Left ventricle myocardium superior (tissue), 1 donor: ENCODE measurements at regions not wholly inside any gene's neighbourhood (a gene's known extent, or its start where the extent isn't known, plus 50 kb on each side); places are given as distances from the start of the nearest gene placed in this dataset.

Experiments used
- ATAC-seq: fragments of 200-7000 bp; cut with Tn5 transposase; one replicate; pipeline ENCODE4 v1.9.1; 2020; ENCODE audit warnings: mild to moderate bottlenecking, moderate library complexity
- DNase-seq: peaks from one replicate; pipeline ENCODE4 v3.0.0-alpha.2; 2020
- intact Hi-C: fragments of 100-400 bp; cut with micrococcal nuclease; formaldehyde crosslinking; loops from one replicate; pipeline ENCODE4 v1.11.0; 2022
- donor health status: DM: no; HTN: yes; CAD: no; lungs with severe emphysema.

- intact Hi-C loops, result loop anchor here (10.0 kb wide), 1 partner anchor 57 kb away; no protein-coding TSS in a partner anchor
- ATAC-seq (peak; percentile 91), DNase-seq (peak; percentile 34)
These were observed 113.0 kb upstream of the CLMP start for GRCh38 chr11:123308077-123308476.

- DNase-seq (no peak), ATAC-seq (peak; percentile 8)
- intact Hi-C loops, result loop anchor here (10.0 kb wide), 1 partner anchor 58 kb away; no protein-coding TSS in a partner anchor
These were observed 112.2 kb upstream of the CLMP start for GRCh38 chr11:123307276-123307675.

GRCh38 chr11:123306531-123306930 is 111.5 kb upstream of the CLMP start:
- DNase-seq, result no peak
- intact Hi-C loops, result loop anchor here (10.0 kb wide), 1 partner anchor 58 kb away; no protein-coding TSS in a partner anchor
- no peak for ATAC-seq

GRCh38 chr11:123305601-123306375 is 110.7 kb upstream of the CLMP start:
- no peak for DNase-seq
- intact Hi-C loops, result loop anchor here (10.0 kb wide), 1 partner anchor 59 kb away; no protein-coding TSS in a partner anchor

GRCh38 chr11:123304828-123305466 is 109.9 kb upstream of the CLMP start:
- intact Hi-C loops, result loop anchor here (5.0 to 10.0 kb wide), 2 partner anchors 60 to 172 kb away; no protein-coding TSS in a partner anchor
- ATAC-seq (peak; percentile 29), DNase-seq (no peak)

More at GRCh38 chr11:123305601-123306375, 110.7 kb upstream of the CLMP start:
- no peak for ATAC-seq

GRCh38 chr11:123303924-123304323 is 108.9 kb upstream of the CLMP start:
- DNase-seq (no peak), ATAC-seq (no peak)
- intact Hi-C loops, result loop anchor here (5.0 to 10.0 kb wide), 2 partner anchors 61 to 173 kb away; no protein-coding TSS in a partner anchor

GRCh38 chr11:123302751-123303195 is 107.7 kb upstream of the CLMP start:
- ATAC-seq, result no peak
- no peak for DNase-seq
- intact Hi-C loops, result loop anchor here (5.0 to 10.0 kb wide), 2 partner anchors 62 to 175 kb away; no protein-coding TSS in a partner anchor

GRCh38 chr11:123301696-123302400 is 106.8 kb upstream of the CLMP start:
- intact Hi-C loops, result loop anchor here (5.0 to 10.0 kb wide), 2 partner anchors 63 to 175 kb away; no protein-coding TSS in a partner anchor
- DNase-seq (peak; percentile 82), ATAC-seq (peak; percentile 89)

GRCh38 chr11:123301013-123301591 is 106.1 kb upstream of the CLMP start:
- ATAC-seq, result no peak
- no peak for DNase-seq
- intact Hi-C loops, result loop anchor here (5.0 to 10.0 kb wide), 2 partner anchors 64 to 176 kb away; no protein-coding TSS in a partner anchor

GRCh38 chr11:123299721-123300120 is 104.7 kb upstream of the CLMP start:
- DNase-seq, result peak; percentile 59
- ATAC-seq, result peak; percentile 67
- intact Hi-C loops, result loop anchor here (5.0 to 10.0 kb wide), 2 partner anchors 65 to 178 kb away; no protein-coding TSS in a partner anchor

- no peak for ATAC-seq
- intact Hi-C loops, result no loop called here
- no peak for DNase-seq
These were observed 103.7 kb upstream of the CLMP start for GRCh38 chr11:123298488-123299447.

- intact Hi-C loops, result no loop called here
- no peak for ATAC-seq
- no peak for DNase-seq
These were observed 97.6 kb upstream of the CLMP start for GRCh38 chr11:123292647-123293046.

- ATAC-seq (peak; percentile 45), DNase-seq (no peak)
- intact Hi-C loops, result no loop called here
These were observed 96.3 kb upstream of the CLMP start for GRCh38 chr11:123291201-123291869.

- intact Hi-C loops, result no loop called here
- no peak for ATAC-seq
These were observed 91.7 kb upstream of the CLMP start for GRCh38 chr11:123286761-123287160.

GRCh38 chr11:123286255-123286654 is 91.2 kb upstream of the CLMP start:
- DNase-seq (no peak), ATAC-seq (no peak)
- intact Hi-C loops, result no loop called here

More at GRCh38 chr11:123286761-123287160, 91.7 kb upstream of the CLMP start:
- DNase-seq, result no peak

- DNase-seq (no peak), ATAC-seq (no peak)
- intact Hi-C loops, result no loop called here
These were observed 89.4 kb upstream of the CLMP start for GRCh38 chr11:123284454-123284853.

- DNase-seq (no peak), ATAC-seq (no peak)
- intact Hi-C loops, result no loop called here
These were observed 87.5 kb upstream of the CLMP start for GRCh38 chr11:123282597-123282996.
